Testis (tissue), 2 donors: ENCODE measurements at regions not wholly inside any gene's neighbourhood (a gene's known extent, or its start where the extent isn't known, plus 50 kb on each side); places are given as distances from the start of the nearest gene placed in this dataset.

ENCODE experiments used
- DNase-seq: peaks from one replicate; pipeline ENCODE4 v3.0.0-alpha.2; 2019
- H3K27ac ChIP-seq, 2 donors: fragments of 200-600 bp; sonication (generic); one replicate each; pipeline ENCODE4 v1.5.1; 2019
- H3K27me3 ChIP-seq: fragments of 200-600 bp; sonication (generic); one replicate; pipeline ENCODE4 v1.5.1; 2019
- H3K36me3 ChIP-seq: fragments of 200-600 bp; sonication (generic); one replicate; pipeline ENCODE4 v1.5.1; 2017; ENCODE audit warnings: low read depth; ENCODE audit errors: missing control alignments
- H3K4me1 ChIP-seq: fragments of 200-600 bp; sonication (generic); one replicate; pipeline ENCODE4 v1.5.1; 2019
- H3K4me3 ChIP-seq, 2 donors: fragments of 200-600 bp; sonication (generic); one replicate each; pipeline ENCODE4 v1.5.1; 2017 to 2019
- H3K9me3 ChIP-seq: fragments of 200-600 bp; sonication (generic); one replicate; pipeline ENCODE4 v1.5.1; 2017
- POLR2A ChIP-seq: fragments of 450-650 bp; IDR thresholded peaks from one replicate; pipeline ENCODE4 v1.6.1; 2017; ENCODE audit warnings: antibody characterized with exemption, mild to moderate bottlenecking, moderate library complexity
- WGBS, 2 donors: methylation state at CpG; one replicate each; pipeline ENCODE4 v1.1.5; 2018; 5-methylcytosine and 5-hydroxymethylcytosine counted together
- intact Hi-C: fragments of 100-400 bp; cut with DNase I; formaldehyde crosslinking; loops from one replicate; pipeline ENCODE4 v1.15.1; 2023; ENCODE audit warnings: low total_unique reads
- TF ChIP-seq, protein P1 (sequence below), 3 experiments: fragments of 450-650 bp in 2 of 3; fragments of 200-600 bp in 1 of 3; sonication (generic) in 1 of 3; IDR thresholded peaks; one replicate each; pipeline ENCODE4 v1.5.1; 2016 to 2019; ENCODE audit warnings: antibody characterized with exemption in 3 of 3, mild to moderate bottlenecking in 2 of 3, moderate library complexity in 1 of 3

DNA sequence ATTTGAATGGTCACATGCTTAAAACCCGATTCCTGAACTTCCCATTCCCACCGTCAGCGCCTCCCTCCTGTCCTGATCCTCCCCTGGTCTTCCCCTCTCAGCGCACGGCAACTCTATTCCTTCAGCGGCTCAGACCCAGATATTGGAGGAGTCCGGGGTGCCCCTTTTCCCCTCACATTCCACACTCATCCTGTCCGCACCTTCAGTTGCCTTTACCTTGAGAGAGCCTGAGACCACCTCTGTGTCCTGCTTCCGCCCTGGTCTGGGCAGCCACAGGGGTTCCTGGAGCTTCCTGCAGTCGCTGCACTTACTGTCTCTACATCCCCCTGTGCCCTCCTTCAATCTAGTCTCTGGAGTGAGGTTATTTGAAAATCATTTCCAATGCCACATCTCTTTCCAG is 193.4 kb downstream of the BCAS1 start:
- Histone ChIP-seq H3K4me1 (no peaks in the 10 kb centered on the region), H3K9me3 (no peaks in the 10 kb centered on the region), H3K27me3 (no peaks in the 10 kb centered on the region), H3K27ac (no peak overlapping the region), H3K36me3 (no peaks in the 10 kb centered on the region), H3K4me3 (no peak overlapping the region)
- intact Hi-C loops: no loop called here
- TF ChIP-seq POLR2A: no peak
- TF ChIP-seq, protein P1, sequence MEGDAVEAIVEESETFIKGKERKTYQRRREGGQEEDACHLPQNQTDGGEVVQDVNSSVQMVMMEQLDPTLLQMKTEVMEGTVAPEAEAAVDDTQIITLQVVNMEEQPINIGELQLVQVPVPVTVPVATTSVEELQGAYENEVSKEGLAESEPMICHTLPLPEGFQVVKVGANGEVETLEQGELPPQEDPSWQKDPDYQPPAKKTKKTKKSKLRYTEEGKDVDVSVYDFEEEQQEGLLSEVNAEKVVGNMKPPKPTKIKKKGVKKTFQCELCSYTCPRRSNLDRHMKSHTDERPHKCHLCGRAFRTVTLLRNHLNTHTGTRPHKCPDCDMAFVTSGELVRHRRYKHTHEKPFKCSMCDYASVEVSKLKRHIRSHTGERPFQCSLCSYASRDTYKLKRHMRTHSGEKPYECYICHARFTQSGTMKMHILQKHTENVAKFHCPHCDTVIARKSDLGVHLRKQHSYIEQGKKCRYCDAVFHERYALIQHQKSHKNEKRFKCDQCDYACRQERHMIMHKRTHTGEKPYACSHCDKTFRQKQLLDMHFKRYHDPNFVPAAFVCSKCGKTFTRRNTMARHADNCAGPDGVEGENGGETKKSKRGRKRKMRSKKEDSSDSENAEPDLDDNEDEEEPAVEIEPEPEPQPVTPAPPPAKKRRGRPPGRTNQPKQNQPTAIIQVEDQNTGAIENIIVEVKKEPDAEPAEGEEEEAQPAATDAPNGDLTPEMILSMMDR (IDR thresholded peaks at IDR 0.05): no peak
- no peak for DNase-seq
- WGBS, 2 donors: 92 to 93% methylated on average over 10 of the region's 10 CpGs

DNA sequence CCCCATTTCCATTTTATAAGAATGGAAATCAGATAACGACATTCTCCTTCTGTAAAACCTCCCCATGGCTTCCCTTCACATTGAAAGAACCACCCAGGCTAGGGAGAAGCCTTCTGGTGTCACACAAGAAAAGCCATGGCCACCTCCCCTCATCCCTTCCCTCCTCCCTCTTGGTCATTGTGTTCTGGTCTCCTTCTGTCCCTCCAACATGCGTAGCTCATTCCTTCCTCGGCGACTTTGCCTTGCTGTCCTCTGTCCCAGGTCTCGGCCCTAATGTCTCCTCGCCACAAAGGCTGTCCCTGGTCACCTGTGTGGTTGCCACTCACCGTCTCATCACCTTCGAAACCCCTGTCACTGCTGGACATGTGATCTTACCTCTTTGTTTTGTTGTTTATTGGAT is 193.9 kb downstream of the BCAS1 start:
- Histone ChIP-seq H3K36me3 (no peaks in the 10 kb centered on the region), H3K4me3 (no peak overlapping the region), H3K9me3 (no peaks in the 10 kb centered on the region), H3K27me3 (no peaks in the 10 kb centered on the region), H3K4me1 (no peaks in the 10 kb centered on the region), H3K27ac (no peak overlapping the region)
- TF ChIP-seq, protein P1 (IDR thresholded peaks at IDR 0.05): no peak
- no peak for TF ChIP-seq POLR2A
- WGBS, 2 donors: 92 to 94% methylated on average over 8 of the region's 8 CpGs
- no peak for DNase-seq
- intact Hi-C loops: no loop called here

DNA sequence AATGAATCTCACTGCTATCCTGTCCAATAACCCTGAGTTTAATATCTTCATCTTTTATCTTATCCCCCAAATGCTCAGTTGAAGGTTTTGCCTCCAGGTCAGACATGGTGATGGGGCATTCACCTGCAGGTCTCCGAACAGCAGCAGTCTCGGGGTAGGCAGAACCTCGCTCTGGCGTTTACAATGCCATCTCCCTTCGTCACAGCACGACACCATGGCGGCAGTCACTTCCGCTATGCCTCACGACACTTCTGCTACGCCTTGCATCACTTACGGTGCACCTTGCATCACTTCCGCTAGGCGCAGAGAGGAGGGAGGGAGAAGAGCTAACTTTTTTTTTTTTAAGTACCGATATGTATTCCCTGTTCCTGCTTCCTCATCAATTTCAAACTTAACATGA is 194.9 kb downstream of the BCAS1 start:
- H3K4me1 ChIP-seq: no peaks in the 10 kb centered on the region
- intact Hi-C loops: no loop called here
- no peak for TF ChIP-seq POLR2A
- TF ChIP-seq, protein P1 (IDR thresholded peaks at IDR 0.05): no peak
- H3K27ac ChIP-seq: no peak overlapping the region
- 68 to 71% methylated on average over 14 of the region's 14 CpGs for WGBS, 2 donors
- H3K4me3 ChIP-seq: peak overlapping the region; percentile 36 to 49
- peak; percentile 64 for DNase-seq
- no peaks in the 10 kb centered on the region for H3K9me3 ChIP-seq
- no peaks in the 10 kb centered on the region for H3K36me3 ChIP-seq
- no peaks in the 10 kb centered on the region for H3K27me3 ChIP-seq

DNA sequence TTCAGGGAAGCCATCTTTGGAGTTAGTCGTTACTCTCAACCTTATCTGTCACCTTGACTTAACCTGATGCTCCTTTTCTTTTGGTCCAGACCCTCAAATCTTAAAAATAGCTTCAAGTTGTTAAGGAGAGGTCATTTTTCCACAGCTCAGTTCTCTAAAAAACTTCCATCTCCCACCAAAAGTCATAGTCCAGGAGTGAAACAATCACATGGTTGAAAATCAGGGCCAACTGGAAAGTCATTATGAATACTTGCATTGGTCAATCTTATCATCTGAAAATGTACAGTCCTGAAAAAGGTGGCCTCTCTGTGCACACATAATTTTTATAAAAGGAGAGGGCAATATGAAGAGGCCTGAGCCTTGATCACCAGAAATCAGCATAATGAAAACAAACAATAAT is 195.7 kb downstream of the BCAS1 start:
- TF ChIP-seq, protein P1 (IDR thresholded peaks at IDR 0.05): no peak
- no peak for TF ChIP-seq POLR2A
- intact Hi-C loops: no loop called here

DNA sequence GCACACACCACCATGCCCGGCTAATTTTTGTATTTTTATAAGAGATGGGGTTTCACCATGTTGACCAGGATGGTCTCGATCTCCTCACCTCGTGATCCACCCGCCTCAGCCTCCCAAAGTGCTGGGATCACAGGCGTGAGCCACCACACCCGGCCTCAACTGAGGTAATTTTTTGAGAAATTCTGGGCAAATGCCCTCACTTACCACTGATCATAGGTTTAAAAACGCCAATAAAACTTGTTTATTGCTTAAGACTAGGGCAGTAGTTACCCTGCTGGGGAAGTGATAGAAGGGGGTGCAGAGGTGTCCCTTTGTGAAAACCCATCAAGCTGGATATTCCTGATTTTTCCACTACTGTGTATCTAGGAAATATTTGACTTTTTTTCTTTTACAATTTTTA is 196.3 kb downstream of the BCAS1 start:
- no peaks in the 10 kb centered on the region for H3K4me1 ChIP-seq
- no peaks in the 10 kb centered on the region for H3K9me3 ChIP-seq
- intact Hi-C loops: no loop called here
- no peak overlapping the region for H3K27ac ChIP-seq
- 95 to 96% methylated on average over 7 of the region's 7 CpGs for WGBS, 2 donors
- no peaks in the 10 kb centered on the region for H3K36me3 ChIP-seq
- TF ChIP-seq, protein P1 (IDR thresholded peaks at IDR 0.05): no peak
- no peak for TF ChIP-seq POLR2A
- no peak overlapping the region for H3K4me3 ChIP-seq
- no peaks in the 10 kb centered on the region for H3K27me3 ChIP-seq
- DNase-seq: no peak

More for the DNA sequence above, 195.7 kb downstream of the BCAS1 start:
- no peaks in the 10 kb centered on the region for H3K4me1 ChIP-seq
- no peak for DNase-seq
- no peak overlapping the region for H3K27ac ChIP-seq
- H3K36me3 ChIP-seq: no peaks in the 10 kb centered on the region
- H3K27me3 ChIP-seq: no peaks in the 10 kb centered on the region
- WGBS, 2 donors: 74 to 80% methylated on average over 1 of the region's 1 CpG
- H3K4me3 ChIP-seq: no peak overlapping the region
- H3K9me3 ChIP-seq: no peaks in the 10 kb centered on the region
